Stimulated activated memory B cell treated with anti-CD40 and anti-IgM and Interleukin-4, amounts not matched to agents 10 μg/mL and 1 μg/mL and 100 μg/mL, for 72 hours (primary cell): ENCODE measurements at regions not wholly inside any gene's neighbourhood (a gene's known extent, or its start where the extent isn't known, plus 50 kb on each side); places are given as distances from the start of the nearest gene placed in this dataset.

ENCODE experiments used
- ATAC-seq: fragments of 150-1000 bp; cut with Tn5 transposase; 2 replicates; pipeline ENCODE4 v1.10.0; 2021
- H3K27ac Mint-ChIP-seq: one replicate; pipeline ENCODE4 v1.8.0; 2022; ENCODE audit warnings: mild to moderate bottlenecking, mixed read lengths
- H3K27me3 Mint-ChIP-seq: one replicate; pipeline ENCODE4 v1.8.0; 2022; ENCODE audit warnings: mixed read lengths
- H3K36me3 Mint-ChIP-seq: one replicate; pipeline ENCODE4 v1.8.0; 2022; ENCODE audit warnings: mixed read lengths
- H3K4me1 Mint-ChIP-seq: one replicate; pipeline ENCODE4 v1.8.0; 2022; ENCODE audit warnings: mixed read lengths
- H3K4me3 Mint-ChIP-seq: one replicate; pipeline ENCODE4 v1.8.0; 2022; ENCODE audit warnings: mild to moderate bottlenecking, moderate library complexity, mixed read lengths
- H3K9me3 Mint-ChIP-seq: one replicate; pipeline ENCODE4 v1.8.0; 2022; ENCODE audit warnings: mixed read lengths

DNA sequence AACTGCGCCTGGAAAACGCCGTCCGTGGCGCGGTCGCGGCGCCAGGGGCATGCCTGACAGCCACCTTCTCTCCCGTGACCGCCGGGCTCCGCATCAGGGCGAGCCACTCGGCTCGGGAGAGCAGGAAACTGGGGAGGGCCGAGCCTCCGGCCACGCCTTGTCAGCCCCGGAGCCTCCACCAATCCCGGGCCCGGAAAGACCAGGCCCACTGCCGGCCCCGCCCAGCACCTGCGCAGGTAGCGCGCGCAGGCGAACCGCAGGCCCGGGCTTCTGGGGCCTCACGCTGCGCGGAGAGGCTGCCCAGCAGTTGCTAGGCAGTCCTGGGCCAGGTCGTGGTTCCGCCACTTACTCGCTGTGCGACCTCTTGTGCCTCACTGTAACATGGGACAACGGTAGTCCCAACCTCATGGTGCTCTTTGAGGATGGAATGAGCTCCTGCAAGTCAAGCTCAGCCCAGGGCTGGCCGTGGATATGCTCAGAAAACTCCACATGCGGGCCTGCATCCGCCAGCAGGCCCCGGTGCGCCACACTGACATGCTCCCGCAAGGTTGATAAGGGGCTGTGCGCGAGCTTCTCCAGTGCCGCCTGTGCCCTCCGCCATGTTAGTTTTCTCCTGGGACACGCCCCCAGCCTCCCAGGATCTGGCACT is 97.1 kb downstream of the INHBB start:
- Mint-ChIP-seq H3K4me3 (no peak overlapping the region), H3K4me1 (no peaks in the 10 kb centered on the region), H3K27ac (no peak overlapping the region), H3K27me3 (peaks cover 87% of the 10 kb centered on the region), H3K36me3 (no peaks in the 10 kb centered on the region), H3K9me3 (no peaks in the 10 kb centered on the region)
- ATAC-seq: no peak

DNA sequence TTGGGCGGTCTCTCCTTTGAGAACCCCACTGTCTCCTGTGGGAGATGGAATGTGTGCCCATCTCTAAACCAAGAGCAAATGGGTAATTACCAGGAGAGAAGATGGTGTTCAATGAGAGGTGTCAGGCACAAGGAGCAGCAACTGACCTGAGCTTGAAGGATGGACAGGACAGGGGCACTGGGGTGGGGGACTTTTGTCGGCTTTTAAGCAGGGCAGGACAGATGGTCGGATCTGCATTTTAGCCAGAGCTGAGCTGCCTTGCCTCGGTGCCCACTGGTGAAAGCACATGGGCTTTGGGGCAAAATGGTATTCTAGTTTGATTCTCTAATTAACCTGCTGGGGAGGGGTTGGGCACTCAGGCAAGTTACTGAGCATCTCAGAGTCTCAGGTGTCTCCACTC is 98.0 kb downstream of the INHBB start:
- ATAC-seq: no peak
- peaks cover 78% of the 10 kb centered on the region for H3K27me3 Mint-ChIP-seq
- H3K27ac Mint-ChIP-seq: no peak overlapping the region
- no peaks in the 10 kb centered on the region for H3K36me3 Mint-ChIP-seq
- no peaks in the 10 kb centered on the region for H3K9me3 Mint-ChIP-seq
- no peaks in the 10 kb centered on the region for H3K4me1 Mint-ChIP-seq
- H3K4me3 Mint-ChIP-seq: no peak overlapping the region

DNA sequence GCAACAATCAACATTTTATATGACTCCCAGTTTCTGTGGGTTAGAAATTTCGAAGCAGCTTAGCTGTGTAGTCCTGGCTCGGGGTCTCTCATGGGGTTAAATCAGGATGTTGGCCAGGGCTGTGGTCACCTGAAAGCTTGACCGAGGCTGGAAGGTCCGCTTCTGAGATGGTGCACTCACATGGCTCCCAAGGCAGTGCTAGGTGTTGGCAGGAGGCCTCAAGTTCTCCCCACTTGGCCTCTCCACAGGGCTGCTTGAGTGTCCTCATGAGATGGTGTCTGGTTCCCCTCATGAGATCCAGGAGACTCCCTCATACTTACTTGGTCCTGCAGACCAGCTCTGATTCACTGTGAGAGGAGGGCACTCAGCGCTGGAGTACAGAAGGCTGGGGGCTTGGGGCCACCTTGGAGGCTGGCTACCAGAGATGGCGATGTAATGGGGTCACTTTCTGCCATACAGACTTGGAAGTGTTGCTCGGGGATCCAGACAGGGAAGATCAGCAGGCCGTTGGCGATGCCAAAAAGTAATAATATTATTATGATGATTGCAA is 98.8 kb downstream of the INHBB start:
- Mint-ChIP-seq H3K27me3 (peaks cover 70% of the 10 kb centered on the region), H3K27ac (no peak overlapping the region), H3K4me1 (no peaks in the 10 kb centered on the region), H3K4me3 (no peak overlapping the region), H3K9me3 (no peaks in the 10 kb centered on the region), H3K36me3 (no peaks in the 10 kb centered on the region)
- no peak for ATAC-seq

DNA sequence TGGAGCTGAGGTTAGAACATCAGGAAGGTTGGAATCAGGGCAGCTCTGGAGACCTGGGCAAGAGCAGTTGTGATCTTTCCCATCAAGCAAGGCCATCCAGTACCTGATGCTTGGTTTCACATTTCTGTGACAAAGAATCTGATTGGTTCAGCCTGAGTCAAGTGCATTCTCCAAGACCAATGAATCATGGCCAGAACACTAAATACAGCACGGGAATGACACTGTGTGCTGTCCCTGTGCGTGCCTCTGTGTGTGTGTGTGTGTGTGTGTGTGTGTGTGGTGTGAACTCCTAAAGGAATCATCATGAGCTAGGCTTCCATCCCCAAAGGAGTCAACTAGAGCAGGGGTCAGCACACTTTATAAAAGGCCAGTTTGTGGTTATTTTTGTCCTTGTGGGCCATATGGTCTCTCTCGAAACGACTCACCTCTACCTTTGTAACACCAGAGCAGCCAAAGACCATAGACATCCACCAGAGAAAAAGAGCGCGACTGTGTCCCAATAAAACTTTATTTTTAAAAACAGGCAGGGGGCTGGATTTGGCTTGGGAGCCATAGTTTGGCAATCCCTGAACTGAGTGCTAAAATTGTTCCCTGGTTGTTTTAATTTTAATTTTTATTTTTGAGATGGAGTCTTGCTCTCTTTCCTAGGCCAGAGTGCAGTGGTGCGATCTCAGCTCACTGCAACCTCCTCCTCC is 99.7 kb downstream of the INHBB start:
- peaks cover 62% of the 10 kb centered on the region for H3K27me3 Mint-ChIP-seq
- no peak overlapping the region for H3K4me3 Mint-ChIP-seq

DNA sequence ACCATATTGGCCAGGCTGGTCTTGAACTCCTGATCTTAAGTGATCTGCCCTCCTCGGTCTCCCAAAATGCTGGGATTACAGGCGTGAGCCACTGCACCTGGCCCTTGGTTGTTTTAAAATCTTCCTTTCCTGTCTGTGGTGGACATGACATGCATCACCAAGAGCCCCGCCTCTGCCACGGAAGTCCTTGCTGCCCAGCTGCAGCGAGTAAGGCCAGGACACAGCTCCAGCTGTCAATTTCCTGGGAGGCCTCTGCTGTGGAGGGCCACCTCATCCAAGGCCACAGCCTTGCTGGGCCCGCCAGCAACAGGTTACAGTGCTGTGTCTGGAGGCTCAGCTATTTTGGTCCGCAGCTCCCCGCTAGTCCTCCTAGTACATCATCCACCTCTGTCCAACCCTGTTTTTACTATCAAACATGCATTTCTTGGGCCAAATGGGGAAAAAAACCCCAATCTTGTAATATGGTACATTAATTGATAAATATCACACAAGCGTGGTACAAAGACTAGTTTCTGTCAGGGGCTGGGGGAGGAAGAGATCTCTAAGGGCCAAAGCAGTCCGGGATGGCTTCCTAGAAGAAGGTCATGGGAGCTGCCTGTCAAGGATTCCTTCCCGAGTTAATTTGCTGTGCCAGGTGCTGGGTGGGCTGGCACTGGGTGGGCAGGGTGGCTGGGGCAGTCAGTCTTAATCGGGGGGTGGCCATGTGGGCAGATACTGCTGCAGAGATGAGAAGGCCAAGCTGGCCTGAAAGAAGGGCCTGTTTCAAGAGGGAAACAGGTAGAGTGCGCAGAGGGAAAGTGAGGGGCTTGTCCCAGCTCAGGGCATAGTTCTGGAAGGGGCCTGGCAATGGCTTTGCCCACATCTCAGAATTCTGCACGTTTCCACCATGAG is 100.5 kb downstream of the INHBB start:
- Mint-ChIP-seq H3K4me3 (no peak overlapping the region), H3K36me3 (no peaks in the 10 kb centered on the region), H3K9me3 (no peaks in the 10 kb centered on the region), H3K27me3 (peaks cover 62% of the 10 kb centered on the region), H3K4me1 (no peaks in the 10 kb centered on the region), H3K27ac (no peak overlapping the region)
- no peak for ATAC-seq

More for the DNA sequence above, 99.7 kb downstream of the INHBB start:
- H3K4me1 Mint-ChIP-seq: no peaks in the 10 kb centered on the region
- no peak overlapping the region for H3K27ac Mint-ChIP-seq
- H3K9me3 Mint-ChIP-seq: no peaks in the 10 kb centered on the region
- ATAC-seq: no peak
- no peaks in the 10 kb centered on the region for H3K36me3 Mint-ChIP-seq

DNA sequence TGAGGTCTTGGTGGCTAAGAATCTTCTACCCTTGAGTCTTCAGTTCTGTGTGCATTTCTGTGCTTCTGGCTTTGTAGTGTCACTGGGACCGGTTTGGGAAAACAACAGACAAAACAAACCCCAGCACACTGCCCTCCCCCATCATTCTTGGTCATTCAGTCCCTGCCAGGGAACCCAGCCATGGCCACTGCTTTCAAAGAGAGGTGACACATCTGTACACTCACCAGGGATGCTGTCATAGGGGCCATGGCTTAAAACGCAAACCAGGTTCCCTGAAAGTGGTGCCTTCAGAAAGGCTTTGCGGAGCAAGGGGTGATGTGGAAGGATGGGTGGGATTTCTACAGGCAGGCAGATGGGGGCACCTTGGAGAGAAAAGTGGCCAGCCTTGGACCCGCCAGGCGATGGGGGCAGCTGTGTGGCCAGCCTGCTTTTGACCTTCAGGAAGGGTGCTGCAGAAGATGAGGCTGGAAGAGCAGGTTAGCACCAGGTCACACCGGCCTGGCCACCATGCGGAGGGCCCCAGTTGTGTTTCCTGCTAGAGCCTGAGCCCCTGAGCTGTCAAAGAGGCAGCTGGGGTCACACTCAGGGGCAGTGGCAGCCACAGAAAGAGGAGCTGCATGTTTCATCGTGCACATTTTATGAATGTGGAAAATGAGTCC is 101.3 kb downstream of the INHBB start:
- H3K27ac Mint-ChIP-seq: no peak overlapping the region
- peaks cover 62% of the 10 kb centered on the region for H3K27me3 Mint-ChIP-seq
- H3K9me3 Mint-ChIP-seq: no peaks in the 10 kb centered on the region
- H3K4me3 Mint-ChIP-seq: no peak overlapping the region
- ATAC-seq: no peak
- no peaks in the 10 kb centered on the region for H3K4me1 Mint-ChIP-seq
- H3K36me3 Mint-ChIP-seq: no peaks in the 10 kb centered on the region

DNA sequence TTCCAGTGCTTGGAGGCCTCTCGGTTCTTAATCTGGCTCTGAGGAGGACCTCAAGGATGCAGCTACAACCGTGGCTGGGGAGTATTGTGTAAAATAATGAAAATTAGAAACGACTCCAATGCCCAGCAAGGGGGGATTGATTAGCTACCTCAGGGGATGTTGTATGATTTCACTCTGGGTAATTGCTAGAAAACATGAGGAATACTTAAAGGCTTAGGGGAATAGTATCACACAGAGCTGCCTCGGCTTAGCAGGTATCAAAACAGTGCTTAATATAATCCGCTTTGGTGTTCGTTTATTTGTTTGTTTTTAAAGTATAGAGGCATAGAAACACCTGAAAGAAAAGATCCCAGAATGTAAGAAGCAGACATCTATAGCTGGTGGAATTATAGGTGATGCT is 102.5 kb downstream of the INHBB start:
- no peak for ATAC-seq
- Mint-ChIP-seq H3K36me3 (no peaks in the 10 kb centered on the region), H3K27ac (no peak overlapping the region), H3K9me3 (no peaks in the 10 kb centered on the region), H3K4me3 (no peak overlapping the region), H3K27me3 (peaks cover 53% of the 10 kb centered on the region), H3K4me1 (no peaks in the 10 kb centered on the region)

DNA sequence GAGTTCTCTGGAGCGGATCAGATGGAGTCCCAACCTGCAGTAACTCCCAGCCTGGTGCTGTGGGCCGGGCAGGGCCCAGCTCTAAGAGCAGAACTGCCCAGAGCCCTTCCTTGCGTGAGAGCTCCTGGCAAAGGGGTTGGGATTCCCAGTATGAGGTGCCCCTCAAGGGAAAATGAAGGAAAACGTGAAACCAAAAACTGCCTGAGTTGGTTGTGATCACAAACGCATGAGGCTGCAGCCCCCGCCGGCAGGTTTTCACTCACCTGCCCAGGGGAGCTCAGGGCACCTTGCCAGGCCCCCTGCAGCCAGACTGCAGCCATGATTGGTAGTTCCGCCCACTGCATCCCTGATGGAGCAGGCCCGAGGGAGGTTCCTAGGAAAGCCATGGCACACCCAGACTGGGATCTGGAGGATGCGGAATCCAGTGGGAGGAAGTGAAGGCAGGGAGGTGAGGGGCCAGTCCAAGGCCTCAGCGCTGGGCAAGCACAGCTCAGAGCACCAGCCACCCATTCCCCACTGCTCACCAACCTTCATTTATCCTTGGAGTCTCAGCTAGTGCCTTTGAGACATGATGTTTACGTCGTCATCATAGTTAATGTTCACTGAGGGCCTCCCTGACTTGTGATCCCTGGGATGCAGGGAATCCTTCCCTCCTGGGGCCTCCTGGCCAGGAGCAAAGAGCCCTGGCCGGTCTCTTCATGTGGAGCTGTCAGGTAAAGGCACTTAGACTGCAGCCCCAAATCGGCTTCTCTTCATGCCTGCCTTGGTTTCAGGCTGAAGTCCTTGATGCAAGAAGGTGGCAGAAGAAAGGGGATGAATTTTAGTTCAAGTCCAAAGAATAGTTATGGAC is 103.2 kb downstream of the INHBB start:
- peaks cover 46% of the 10 kb centered on the region for H3K27me3 Mint-ChIP-seq
- H3K4me3 Mint-ChIP-seq: no peak overlapping the region
- H3K9me3 Mint-ChIP-seq: no peaks in the 10 kb centered on the region
- ATAC-seq: no peak
- H3K4me1 Mint-ChIP-seq: no peaks in the 10 kb centered on the region
- H3K36me3 Mint-ChIP-seq: no peaks in the 10 kb centered on the region
- no peak overlapping the region for H3K27ac Mint-ChIP-seq

DNA sequence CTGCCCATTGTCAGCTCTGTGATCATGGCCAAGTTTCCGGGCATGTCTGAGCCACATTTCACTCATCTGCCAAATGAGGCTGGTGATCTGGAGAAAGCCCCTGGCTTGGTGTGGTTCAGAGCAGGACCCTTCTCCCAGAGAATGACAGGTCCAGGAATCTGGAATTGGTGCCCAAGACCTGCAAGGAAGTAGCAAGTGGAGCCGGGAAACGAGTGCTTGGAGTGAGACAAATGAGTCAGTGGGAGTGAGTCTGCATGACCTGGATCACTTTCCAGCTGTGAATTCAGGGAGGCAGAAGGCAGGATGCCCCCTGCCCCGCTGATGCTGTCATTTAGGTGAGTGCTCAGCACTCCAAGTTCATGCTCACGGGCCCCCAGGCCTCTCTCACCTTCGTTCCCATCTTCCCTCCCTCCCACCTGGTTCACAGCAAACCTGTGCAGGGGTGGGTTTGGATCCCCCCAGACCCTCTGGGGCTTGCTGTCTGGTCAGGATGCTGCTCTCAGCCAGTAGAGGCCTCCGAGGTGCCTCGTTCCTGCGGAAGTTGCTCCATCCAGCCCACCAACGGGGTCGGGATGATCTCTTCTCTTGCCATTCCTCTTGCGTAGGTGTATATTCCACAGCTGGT is 104.4 kb downstream of the INHBB start:
- H3K4me1 Mint-ChIP-seq: no peaks in the 10 kb centered on the region
- no peak for ATAC-seq

DNA sequence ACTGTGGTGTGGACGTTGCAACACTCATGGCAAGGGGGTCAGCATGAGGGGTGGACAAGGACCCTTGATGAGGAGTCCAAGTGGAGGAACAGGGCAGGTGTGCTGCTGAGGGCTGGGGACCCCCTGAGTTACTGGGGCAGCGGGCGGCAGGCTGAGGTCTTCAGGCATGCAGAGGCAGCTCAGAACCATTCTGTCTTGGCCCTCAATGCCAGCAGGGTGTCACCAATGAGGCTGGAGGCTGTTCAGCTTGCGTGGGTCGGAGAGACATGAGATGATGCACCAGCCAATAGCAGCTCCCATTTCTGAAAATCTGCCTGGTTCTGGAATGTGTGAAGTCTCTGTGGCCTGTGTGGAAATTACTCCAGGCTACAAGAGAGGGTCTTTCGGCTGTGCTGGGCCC is 105.4 kb downstream of the INHBB start:
- Mint-ChIP-seq H3K4me1 (no peaks in the 10 kb centered on the region), H3K9me3 (no peaks in the 10 kb centered on the region), H3K36me3 (no peaks in the 10 kb centered on the region), H3K4me3 (no peak overlapping the region), H3K27me3 (peaks cover 33% of the 10 kb centered on the region), H3K27ac (no peak overlapping the region)
- ATAC-seq: no peak

More for the DNA sequence above, 104.4 kb downstream of the INHBB start:
- H3K4me3 Mint-ChIP-seq: no peak overlapping the region
- H3K27ac Mint-ChIP-seq: no peak overlapping the region
- H3K27me3 Mint-ChIP-seq: peaks cover 38% of the 10 kb centered on the region
- H3K36me3 Mint-ChIP-seq: no peaks in the 10 kb centered on the region
- H3K9me3 Mint-ChIP-seq: no peaks in the 10 kb centered on the region

DNA sequence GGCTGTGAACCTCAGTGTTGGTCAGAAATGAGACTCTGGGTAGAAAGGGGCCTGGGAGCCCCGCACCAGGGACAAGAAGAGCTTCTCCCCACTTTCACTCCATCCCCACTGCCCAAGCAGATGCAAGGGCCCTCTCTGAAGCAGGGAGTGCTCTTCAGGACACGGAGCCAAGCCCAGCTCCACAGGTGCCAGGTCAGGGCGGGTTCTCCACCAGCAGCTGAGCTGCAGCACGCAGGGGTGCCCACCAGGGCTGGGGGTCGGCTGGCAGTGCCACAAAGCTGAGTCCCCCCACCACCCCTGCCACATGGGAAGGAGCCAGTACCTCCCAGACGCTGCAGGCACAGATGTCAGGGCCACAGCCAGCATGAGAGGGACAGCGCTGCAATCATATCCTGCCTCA is 106.2 kb downstream of the INHBB start:
- no peaks in the 10 kb centered on the region for H3K4me1 Mint-ChIP-seq
- H3K4me3 Mint-ChIP-seq: no peak overlapping the region
- peaks cover 26% of the 10 kb centered on the region for H3K27me3 Mint-ChIP-seq
- no peaks in the 10 kb centered on the region for H3K36me3 Mint-ChIP-seq
- peaks cover 3% of the 10 kb centered on the region for H3K9me3 Mint-ChIP-seq
- no peak overlapping the region for H3K27ac Mint-ChIP-seq
- no peak for ATAC-seq

DNA sequence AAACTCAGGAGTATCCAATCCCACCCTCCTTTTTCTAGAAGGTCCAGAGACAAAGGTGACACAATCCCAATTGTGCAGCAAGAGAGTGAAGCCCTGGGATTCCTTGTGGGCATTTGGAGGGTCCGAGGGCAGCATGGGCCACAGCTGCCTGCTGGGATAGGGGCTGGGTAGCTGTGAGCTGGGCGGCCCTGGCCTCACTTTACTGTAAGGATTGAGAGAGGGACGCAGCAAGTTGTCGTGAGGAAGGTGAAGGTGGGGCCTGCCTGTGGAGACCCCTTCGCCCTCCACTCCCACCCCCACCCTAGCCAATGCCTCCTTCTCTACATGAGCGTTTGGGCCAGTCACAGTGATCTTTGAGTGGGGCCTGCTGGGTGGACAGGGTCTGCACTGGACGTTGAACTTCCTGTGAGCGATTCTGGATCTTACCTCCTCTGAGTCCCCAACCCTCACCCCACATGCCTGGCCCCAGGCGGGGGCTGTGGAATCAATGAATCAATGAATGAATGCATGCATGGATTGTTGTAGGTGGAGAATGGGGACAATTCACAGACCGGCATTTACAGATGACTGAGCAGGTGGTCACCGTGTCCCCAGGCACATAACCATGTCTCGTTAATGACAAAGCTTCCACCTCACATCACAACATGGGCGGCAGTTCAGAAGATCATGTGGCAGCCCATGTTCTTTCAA is 107.2 kb downstream of the INHBB start:
- Mint-ChIP-seq H3K4me3 (no peak overlapping the region), H3K27me3 (peaks cover 17% of the 10 kb centered on the region), H3K9me3 (peaks cover 10% of the 10 kb centered on the region), H3K4me1 (no peaks in the 10 kb centered on the region), H3K36me3 (no peaks in the 10 kb centered on the region), H3K27ac (no peak overlapping the region)
- ATAC-seq: no peak

DNA sequence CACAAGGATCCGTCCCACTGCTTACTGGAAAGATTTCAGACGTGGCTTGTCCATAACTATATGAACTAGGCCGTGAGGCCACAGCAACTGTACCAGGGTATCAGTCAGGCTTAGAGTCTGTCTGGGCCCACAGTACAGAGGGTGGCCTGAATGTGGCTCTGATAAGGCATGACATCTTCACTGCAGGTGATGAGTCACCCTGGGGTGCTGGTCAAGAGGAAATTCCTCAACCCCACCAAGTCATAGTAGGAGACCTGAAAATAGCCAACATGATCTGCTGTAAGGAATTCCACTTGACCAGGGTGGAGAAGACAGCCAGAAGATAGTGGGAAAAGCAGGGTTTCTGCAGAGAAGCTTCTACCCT is 107.7 kb downstream of the INHBB start:
- Mint-ChIP-seq H3K27ac (no peak overlapping the region), H3K27me3 (peaks cover 17% of the 10 kb centered on the region), H3K36me3 (no peaks in the 10 kb centered on the region), H3K9me3 (peaks cover 11% of the 10 kb centered on the region), H3K4me1 (no peaks in the 10 kb centered on the region), H3K4me3 (no peak overlapping the region)
- ATAC-seq: no peak
